ENCODE measurements at regions not wholly inside any gene's neighbourhood (a gene's known extent, or its start where the extent isn't known, plus 50 kb on each side); places are given as distances from the start of the nearest gene placed in this dataset.
A peak's percentile ranks its signal among the peaks of the same experiment; 100 is the strongest.

DNA sequence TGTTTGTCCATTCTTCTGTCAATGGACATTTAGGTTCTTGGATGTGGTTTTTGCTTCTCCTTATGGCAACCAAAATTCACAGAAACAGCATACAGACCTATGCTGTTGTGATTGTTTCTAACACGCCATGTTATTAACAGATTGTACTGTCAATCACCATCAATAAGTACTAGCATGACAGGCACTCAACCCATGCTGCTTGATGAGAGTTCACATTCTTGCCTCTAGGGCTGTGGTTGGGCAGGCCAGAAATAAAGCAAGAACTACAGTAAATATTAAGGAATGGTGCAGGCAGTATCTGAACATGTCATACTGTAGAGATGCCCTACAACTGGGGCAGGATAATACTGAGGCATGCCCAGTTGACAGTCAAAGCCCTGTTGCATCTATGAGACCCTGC lies 171.2 kb upstream of the ZFHX3 start:
- no peak for DNase-seq (ENCODE audit: low read depth in 3 of 3)

DNA sequence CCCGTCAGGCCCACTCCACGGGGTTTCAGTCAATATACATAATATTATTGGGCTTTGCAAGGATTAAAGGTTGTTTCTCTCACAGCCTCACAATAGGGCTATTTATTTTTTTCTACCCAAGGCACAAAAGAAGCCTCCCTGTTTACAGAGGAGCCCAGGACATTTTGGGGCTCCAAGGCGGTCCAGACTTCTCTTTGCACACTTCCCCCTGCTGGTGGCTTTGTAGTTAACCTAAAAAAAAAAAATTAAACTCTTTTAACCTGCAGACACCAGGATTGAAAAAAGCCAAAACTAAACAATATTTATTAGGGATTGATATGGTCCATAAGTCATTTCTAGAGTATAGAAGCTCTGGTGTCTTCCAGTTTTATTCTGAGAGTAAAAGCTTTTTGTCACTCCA lies 169.7 kb upstream of the ZFHX3 start:
- no peak for DNase-seq (ENCODE audit: low read depth in 3 of 3)

- DNase-seq (ENCODE audit: low read depth in 3 of 3): no peak
These were observed 169.0 kb upstream of the ZFHX3 start for GRCh38 chr16:73216932-73217331.

- DNase-seq (ENCODE audit: low read depth in 3 of 3): no peak
These were observed 167.9 kb upstream of the ZFHX3 start for GRCh38 chr16:73215678-73216377.

DNA sequence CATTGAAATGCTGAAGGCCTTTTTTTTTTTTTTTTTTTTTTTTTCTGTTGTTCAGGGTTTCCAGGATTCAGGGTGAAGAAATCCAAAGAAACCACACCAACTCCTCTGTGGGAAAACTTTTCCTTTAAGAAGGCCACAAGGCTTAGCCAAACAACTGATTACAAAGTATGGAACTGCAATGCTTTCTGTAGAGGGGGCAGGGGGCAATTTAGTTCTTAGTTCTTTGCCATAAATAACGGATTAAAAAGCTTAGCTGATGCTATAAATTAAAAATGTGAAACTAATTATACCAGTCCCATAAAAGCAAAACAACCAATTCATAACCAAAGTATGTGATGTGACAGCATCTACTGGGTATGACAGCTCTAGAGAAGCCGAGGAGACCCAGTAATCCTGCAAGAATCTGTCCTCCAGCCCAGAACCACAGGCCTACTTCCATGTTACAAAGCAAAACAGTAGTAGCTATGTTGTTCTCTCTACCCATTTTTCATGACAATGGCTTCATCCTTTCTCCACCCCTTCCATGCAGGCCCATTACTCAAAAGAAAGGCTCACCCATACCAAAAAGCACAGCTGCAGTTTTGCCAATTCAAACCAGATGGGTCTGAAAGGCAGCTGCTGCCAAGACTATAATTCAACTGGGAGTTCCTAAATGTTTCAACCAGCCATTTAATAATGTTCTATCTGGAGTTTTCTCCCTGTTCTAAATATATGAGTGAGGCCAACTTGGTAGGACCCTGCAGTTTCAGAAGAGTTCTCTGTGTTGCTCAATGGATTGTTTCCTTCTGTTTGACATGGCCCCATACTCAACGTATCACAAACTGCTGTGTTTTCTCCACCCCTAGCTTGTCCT lies 167.1 kb upstream of the ZFHX3 start:
- DNase-seq (ENCODE audit: low read depth in 3 of 3): no peak

- DNase-seq (ENCODE audit: low read depth in 3 of 3): no peak
These were observed 166.0 kb upstream of the ZFHX3 start for GRCh38 chr16:73213732-73214455.

GRCh38 chr16:73212431-73212830 lies 164.5 kb upstream of the ZFHX3 start:
- no peak for DNase-seq (ENCODE audit: low read depth in 3 of 3)

GRCh38 chr16:73210686-73211085 lies 162.8 kb upstream of the ZFHX3 start:
- DNase-seq (ENCODE audit: low read depth in 3 of 3): no peak

- no peak for DNase-seq (ENCODE audit: low read depth in 3 of 3)
These were observed 162.2 kb upstream of the ZFHX3 start for GRCh38 chr16:73210084-73210483.

GRCh38 chr16:73209190-73209589 lies 161.3 kb upstream of the ZFHX3 start:
- DNase-seq (ENCODE audit: low read depth in 3 of 3): no peak

GRCh38 chr16:73206151-73206707 lies 158.3 kb upstream of the ZFHX3 start:
- no peak for DNase-seq (ENCODE audit: low read depth in 3 of 3)

GRCh38 chr16:73205153-73205886 lies 157.4 kb upstream of the ZFHX3 start:
- no peak for DNase-seq (ENCODE audit: low read depth in 3 of 3)

GRCh38 chr16:73204359-73205152 lies 156.6 kb upstream of the ZFHX3 start:
- DNase-seq (ENCODE audit: low read depth in 3 of 3): no peak

- no peak for DNase-seq (ENCODE audit: low read depth in 3 of 3)
These were observed 154.3 kb upstream of the ZFHX3 start for GRCh38 chr16:73202161-73202729.

GRCh38 chr16:73199214-73199613 lies 151.3 kb upstream of the ZFHX3 start:
- no peak for DNase-seq (ENCODE audit: low read depth in 3 of 3)

- DNase-seq (ENCODE audit: low read depth in 3 of 3): no peak
These were observed 150.6 kb upstream of the ZFHX3 start for GRCh38 chr16:73198481-73198880.

DNA sequence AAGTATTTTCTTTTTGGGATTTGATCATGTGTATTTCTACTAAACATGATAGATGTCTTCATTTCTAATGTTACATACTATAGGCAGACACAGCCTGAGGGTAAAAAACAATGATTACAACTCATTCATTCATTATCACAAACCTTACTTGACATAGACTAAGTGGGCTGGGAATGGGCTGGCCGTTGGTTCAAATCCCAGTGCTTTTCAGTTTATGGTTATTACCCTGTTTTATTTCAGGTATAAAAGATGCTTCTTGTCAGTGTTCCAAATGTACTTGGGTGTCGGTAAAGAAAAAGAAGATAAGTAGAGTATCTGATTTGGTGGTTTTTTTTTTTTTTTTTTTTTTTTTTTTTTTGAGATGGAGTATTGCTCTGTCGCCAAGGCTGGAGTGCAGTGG lies 149.7 kb upstream of the ZFHX3 start:
- DNase-seq (ENCODE audit: low read depth in 3 of 3): no peak

- peak in 1 of 3 experiments; percentile 1 for DNase-seq (ENCODE audit: low read depth in 3 of 3)
These were observed 148.7 kb upstream of the ZFHX3 start for GRCh38 chr16:73196670-73197069.

GRCh38 chr16:73193464-73193863 lies 145.5 kb upstream of the ZFHX3 start:
- no peak for DNase-seq (ENCODE audit: low read depth in 3 of 3)

DNA sequence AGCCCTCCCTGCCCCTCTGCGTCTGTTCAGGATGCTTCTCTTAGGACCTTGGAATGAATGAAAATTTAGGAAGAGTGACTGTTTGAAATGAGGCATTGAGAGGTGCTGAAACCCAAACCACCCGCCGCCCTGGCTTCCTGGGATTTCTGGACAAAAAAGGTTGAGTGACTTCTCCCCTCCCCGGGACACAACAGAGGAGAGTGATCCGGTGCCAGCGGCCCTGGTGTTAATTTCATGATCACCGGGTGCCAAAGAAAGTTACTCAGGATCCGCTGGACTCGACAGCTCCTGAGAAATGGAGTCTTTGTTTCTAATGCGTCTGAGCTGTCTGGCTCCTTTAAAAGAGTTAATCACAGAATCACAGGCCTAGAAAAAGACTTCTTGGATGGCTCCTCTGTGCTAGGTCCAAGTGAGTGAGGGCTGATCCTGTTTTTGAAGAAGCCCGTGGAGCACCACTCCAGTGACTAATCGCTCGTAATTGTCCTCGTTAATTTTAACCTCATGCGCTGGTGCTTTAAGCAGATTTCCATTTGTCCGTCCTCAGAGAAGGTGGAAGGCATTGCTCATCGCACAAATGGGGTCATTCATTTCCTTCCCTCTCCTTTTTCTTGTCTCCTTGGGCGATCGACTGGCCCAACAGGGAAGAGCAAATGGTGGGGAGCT lies 144.4 kb upstream of the ZFHX3 start:
- DNase-seq (ENCODE audit: low read depth in 3 of 3): no peak
